ENCODE measurements at regions not wholly inside any gene's neighbourhood (a gene's known extent, or its start where the extent isn't known, plus 50 kb on each side); places are given as distances from the start of the nearest gene placed in this dataset.
"Not testable (repeated sequence)": the region's sequence is repeated elsewhere in the genome, so short reads cannot be mapped to it uniquely, and the experiment has no call there.

- no peaks in the 10 kb centered on the region for H3K4me1 Mint-ChIP-seq
- H3K27ac Mint-ChIP-seq = no peak overlapping the region
- no peak overlapping the region for H3K4me3 Mint-ChIP-seq
- peaks cover 16% of the 10 kb centered on the region for H3K27me3 Mint-ChIP-seq
- H3K36me3 Mint-ChIP-seq = no peaks in the 10 kb centered on the region
- no peak for DNase-seq
- H3K9me3 Mint-ChIP-seq = peaks cover 5% of the 10 kb centered on the region
Observed at GRCh38 chr5:39757131-39757530, 332.4 kb upstream of the DAB2 start.

GRCh38 chr5:39755986-39756385, 331.2 kb upstream of the DAB2 start:
- no peak for DNase-seq
- Mint-ChIP-seq H3K27ac (no peak overlapping the region), H3K36me3 (no peaks in the 10 kb centered on the region), H3K4me3 (no peak overlapping the region), H3K4me1 (no peaks in the 10 kb centered on the region), H3K9me3 (peaks cover 5% of the 10 kb centered on the region), H3K27me3 (peaks cover 16% of the 10 kb centered on the region)

- DNase-seq = no peak
- no peaks in the 10 kb centered on the region for H3K4me1 Mint-ChIP-seq
- peaks cover 5% of the 10 kb centered on the region for H3K9me3 Mint-ChIP-seq
- no peak overlapping the region for H3K4me3 Mint-ChIP-seq
- H3K27me3 Mint-ChIP-seq = peaks cover 16% of the 10 kb centered on the region
- H3K27ac Mint-ChIP-seq = no peak overlapping the region
- no peaks in the 10 kb centered on the region for H3K36me3 Mint-ChIP-seq
Observed at GRCh38 chr5:39755452-39755851, 330.7 kb upstream of the DAB2 start.

GRCh38 chr5:39753747-39754146, 329.0 kb upstream of the DAB2 start:
- not testable (repeated sequence) for H3K9me3 Mint-ChIP-seq, H3K36me3 Mint-ChIP-seq, H3K27ac Mint-ChIP-seq, DNase-seq, H3K4me1 Mint-ChIP-seq, H3K4me3 Mint-ChIP-seq
- peaks cover 16% of the 10 kb centered on the region for H3K27me3 Mint-ChIP-seq

- Mint-ChIP-seq H3K9me3 (peaks cover 5% of the 10 kb centered on the region), H3K4me1 (no peaks in the 10 kb centered on the region), H3K27me3 (peaks cover 16% of the 10 kb centered on the region), H3K4me3 (no peak overlapping the region), H3K36me3 (no peaks in the 10 kb centered on the region), H3K27ac (no peak overlapping the region)
- DNase-seq = no peak
Observed at GRCh38 chr5:39750661-39751060, 325.9 kb upstream of the DAB2 start.

- Mint-ChIP-seq H3K4me3 (no peak overlapping the region), H3K36me3 (no peaks in the 10 kb centered on the region), H3K9me3 (no peaks in the 10 kb centered on the region), H3K4me1 (no peaks in the 10 kb centered on the region), H3K27ac (no peak overlapping the region), H3K27me3 (peaks cover 10% of the 10 kb centered on the region)
- DNase-seq = no peak
Observed at GRCh38 chr5:39742916-39743315, 318.1 kb upstream of the DAB2 start.

GRCh38 chr5:39740404-39740803, 315.6 kb upstream of the DAB2 start:
- no peaks in the 10 kb centered on the region for H3K9me3 Mint-ChIP-seq
- H3K4me3 Mint-ChIP-seq = no peak overlapping the region
- no peaks in the 10 kb centered on the region for H3K36me3 Mint-ChIP-seq
- DNase-seq = no peak
- H3K27ac Mint-ChIP-seq = no peak overlapping the region
- H3K27me3 Mint-ChIP-seq = peaks cover 10% of the 10 kb centered on the region
- no peaks in the 10 kb centered on the region for H3K4me1 Mint-ChIP-seq

GRCh38 chr5:39732166-39732565, 307.4 kb upstream of the DAB2 start:
- H3K4me3 Mint-ChIP-seq = no peak overlapping the region
- no peaks in the 10 kb centered on the region for H3K9me3 Mint-ChIP-seq
- H3K27ac Mint-ChIP-seq = no peak overlapping the region
- DNase-seq = no peak
- no peaks in the 10 kb centered on the region for H3K36me3 Mint-ChIP-seq
- H3K27me3 Mint-ChIP-seq = peaks cover 8% of the 10 kb centered on the region
- H3K4me1 Mint-ChIP-seq = no peaks in the 10 kb centered on the region

- no peak for DNase-seq
- Mint-ChIP-seq H3K27ac (no peak overlapping the region), H3K4me1 (no peaks in the 10 kb centered on the region), H3K9me3 (no peaks in the 10 kb centered on the region), H3K27me3 (peaks cover 8% of the 10 kb centered on the region), H3K36me3 (no peaks in the 10 kb centered on the region), H3K4me3 (no peak overlapping the region)
Observed at GRCh38 chr5:39730699-39731098, 305.9 kb upstream of the DAB2 start.

- H3K9me3 Mint-ChIP-seq = no peaks in the 10 kb centered on the region
- no peaks in the 10 kb centered on the region for H3K4me1 Mint-ChIP-seq
- DNase-seq = no peak
- no peak overlapping the region for H3K27ac Mint-ChIP-seq
- H3K36me3 Mint-ChIP-seq = no peaks in the 10 kb centered on the region
- peaks cover 8% of the 10 kb centered on the region for H3K27me3 Mint-ChIP-seq
- no peak overlapping the region for H3K4me3 Mint-ChIP-seq
Observed at GRCh38 chr5:39730006-39730405, 305.2 kb upstream of the DAB2 start.

- DNase-seq = no peak
- no peaks in the 10 kb centered on the region for H3K36me3 Mint-ChIP-seq
- peaks cover 8% of the 10 kb centered on the region for H3K27me3 Mint-ChIP-seq
- no peaks in the 10 kb centered on the region for H3K4me1 Mint-ChIP-seq
- H3K4me3 Mint-ChIP-seq = no peak overlapping the region
- H3K9me3 Mint-ChIP-seq = no peaks in the 10 kb centered on the region
- no peak overlapping the region for H3K27ac Mint-ChIP-seq
Observed at GRCh38 chr5:39726467-39726866, 301.7 kb upstream of the DAB2 start.

- H3K4me3 Mint-ChIP-seq = no peak overlapping the region
- H3K27ac Mint-ChIP-seq = no peak overlapping the region
- H3K9me3 Mint-ChIP-seq = no peaks in the 10 kb centered on the region
- no peak for DNase-seq
- H3K36me3 Mint-ChIP-seq = no peaks in the 10 kb centered on the region
- peaks cover 4% of the 10 kb centered on the region for H3K4me1 Mint-ChIP-seq
- no peaks in the 10 kb centered on the region for H3K27me3 Mint-ChIP-seq
Observed at GRCh38 chr5:39721394-39721793, 296.6 kb upstream of the DAB2 start.

- no peak overlapping the region for H3K27ac Mint-ChIP-seq
- H3K36me3 Mint-ChIP-seq = no peaks in the 10 kb centered on the region
- H3K4me3 Mint-ChIP-seq = no peak overlapping the region
- no peak for DNase-seq
- H3K27me3 Mint-ChIP-seq = no peaks in the 10 kb centered on the region
- H3K9me3 Mint-ChIP-seq = no peaks in the 10 kb centered on the region
- H3K4me1 Mint-ChIP-seq = peaks cover 4% of the 10 kb centered on the region
Observed at GRCh38 chr5:39720136-39720535, 295.4 kb upstream of the DAB2 start.

GRCh38 chr5:39717176-39717897, 292.6 kb upstream of the DAB2 start:
- H3K9me3 Mint-ChIP-seq = no peaks in the 10 kb centered on the region
- no peak for DNase-seq
- H3K36me3 Mint-ChIP-seq = no peaks in the 10 kb centered on the region
- peaks cover 4% of the 10 kb centered on the region for H3K4me1 Mint-ChIP-seq
- no peak overlapping the region for H3K27ac Mint-ChIP-seq
- H3K4me3 Mint-ChIP-seq = no peak overlapping the region
- H3K27me3 Mint-ChIP-seq = no peaks in the 10 kb centered on the region

- DNase-seq = peak; percentile 8
- Mint-ChIP-seq H3K9me3 (no peaks in the 10 kb centered on the region), H3K27ac (no peak overlapping the region), H3K4me3 (no peak overlapping the region), H3K27me3 (no peaks in the 10 kb centered on the region), H3K36me3 (no peaks in the 10 kb centered on the region), H3K4me1 (peaks cover 4% of the 10 kb centered on the region)
Observed at GRCh38 chr5:39716532-39717028, 291.8 kb upstream of the DAB2 start.

GRCh38 chr5:39714036-39714698, 289.4 kb upstream of the DAB2 start:
- H3K4me3 Mint-ChIP-seq = no peak overlapping the region
- no peaks in the 10 kb centered on the region for H3K36me3 Mint-ChIP-seq
- DNase-seq = peak; percentile 8
- no peaks in the 10 kb centered on the region for H3K27me3 Mint-ChIP-seq
- no peaks in the 10 kb centered on the region for H3K9me3 Mint-ChIP-seq
- no peak overlapping the region for H3K27ac Mint-ChIP-seq
- H3K4me1 Mint-ChIP-seq = peaks cover 4% of the 10 kb centered on the region
